ENCODE measurements at regions not wholly inside any gene's neighbourhood (a gene's known extent, or its start where the extent isn't known, plus 50 kb on each side); places are given as distances from the start of the nearest gene placed in this dataset.

- TF ChIP-seq CTCF (IDR thresholded peaks at IDR 0.05; ENCODE audit: low read depth, low read length): no peak
- no peak for DNase-seq (ENCODE audit: low read depth, low spot score)
- Histone ChIP-seq H3K4me3 (ENCODE audit: low read depth, low read length) (no peak overlapping the region), H3K9me3 (ENCODE audit: control insufficient read depth, insufficient read depth, low read length) (no peaks in the 10 kb centered on the region; the same call in 1 of the 2 replicates), H3K27ac (ENCODE audit: low read depth, low read length) (no peak overlapping the region), H3K27me3 (ENCODE audit: control insufficient read depth, insufficient read depth, low read length) (no peaks in the 10 kb centered on the region)
- ChIA-PET CTCF (no interaction called here), POLR2A (no interaction called here)
Observed at GRCh38 chr2:43051338-43051737, 175.1 kb downstream of the ZFP36L2 start.

GRCh38 chr2:43050866-43051265 lies 175.5 kb downstream of the ZFP36L2 start:
- POLR2A ChIA-PET: no interaction called here
- H3K27me3 ChIP-seq (ENCODE audit: control insufficient read depth, insufficient read depth, low read length): no peaks in the 10 kb centered on the region
- CTCF ChIA-PET: no interaction called here
- no peak overlapping the region for H3K4me3 ChIP-seq (ENCODE audit: low read depth, low read length)
- H3K9me3 ChIP-seq (ENCODE audit: control insufficient read depth, insufficient read depth, low read length): no peaks in the 10 kb centered on the region; the same call in 1 of the 2 replicates
- no peak for TF ChIP-seq CTCF (IDR thresholded peaks at IDR 0.05; ENCODE audit: low read depth, low read length)
- no peak overlapping the region for H3K27ac ChIP-seq (ENCODE audit: low read depth, low read length)
- DNase-seq (ENCODE audit: low read depth, low spot score): no peak

- Histone ChIP-seq H3K27me3 (ENCODE audit: control insufficient read depth, insufficient read depth, low read length) (no peaks in the 10 kb centered on the region), H3K9me3 (ENCODE audit: control insufficient read depth, insufficient read depth, low read length) (no peaks in the 10 kb centered on the region; the same call in 1 of the 2 replicates), H3K4me3 (ENCODE audit: low read depth, low read length) (no peak overlapping the region), H3K27ac (ENCODE audit: low read depth, low read length) (no peak overlapping the region)
- TF ChIP-seq CTCF (IDR thresholded peaks at IDR 0.05; ENCODE audit: low read depth, low read length): no peak
- ChIA-PET CTCF (no interaction called here), POLR2A (interaction anchor here (0.6 kb wide), 1 partner anchor 10 kb away, joined by 3 read pairs; no protein-coding TSS in a partner anchor)
- no peak for DNase-seq (ENCODE audit: low read depth, low spot score)
Observed at GRCh38 chr2:43049836-43050801, 176.3 kb downstream of the ZFP36L2 start.

GRCh38 chr2:43047187-43047780 lies 179.1 kb downstream of the ZFP36L2 start:
- H3K9me3 ChIP-seq (ENCODE audit: control insufficient read depth, insufficient read depth, low read length): no peaks in the 10 kb centered on the region
- ChIA-PET CTCF (interaction anchor here (0.6 to 1.5 kb wide), 3 partner anchors 42 to 182 kb away, joined by 3 to 5 read pairs (median 3); no protein-coding TSS in a partner anchor), POLR2A (interaction anchor here (0.6 to 0.9 kb wide), 3 partner anchors 39 to 590 kb away, joined by 3 to 7 read pairs (median 3); partner anchors contain the start of gene PLEKHH2)
- TF ChIP-seq CTCF (IDR thresholded peaks at IDR 0.05; ENCODE audit: low read depth, low read length): no peak
- no peak overlapping the region for H3K4me3 ChIP-seq (ENCODE audit: low read depth, low read length)
- DNase-seq (ENCODE audit: low read depth, low spot score): no peak
- no peaks in the 10 kb centered on the region for H3K27me3 ChIP-seq (ENCODE audit: control insufficient read depth, insufficient read depth, low read length)
- H3K27ac ChIP-seq (ENCODE audit: low read depth, low read length): no peak overlapping the region

GRCh38 chr2:43045866-43046265 lies 180.5 kb downstream of the ZFP36L2 start:
- Histone ChIP-seq H3K4me3 (ENCODE audit: low read depth, low read length) (no peak overlapping the region), H3K27ac (ENCODE audit: low read depth, low read length) (peak overlapping the region; percentile 57), H3K27me3 (ENCODE audit: control insufficient read depth, insufficient read depth, low read length) (no peaks in the 10 kb centered on the region), H3K9me3 (ENCODE audit: control insufficient read depth, insufficient read depth, low read length) (no peaks in the 10 kb centered on the region)
- CTCF ChIA-PET: no interaction called here
- POLR2A ChIA-PET: no interaction called here
- DNase-seq (ENCODE audit: low read depth, low spot score): no peak
- no peak for TF ChIP-seq CTCF (IDR thresholded peaks at IDR 0.05; ENCODE audit: low read depth, low read length)

All from AG04450 (cell line).